NCI-H510A (cell line): ENCODE measurements at regions not wholly inside any gene's neighbourhood (a gene's known extent, or its start where the extent isn't known, plus 50 kb on each side); places are given as distances from the start of the nearest gene placed in this dataset.
"Not testable (repeated sequence)": the region's sequence is repeated elsewhere in the genome, so short reads cannot be mapped to it uniquely, and the experiment has no call there.

Experiments used
- DNase-seq: peaks from one replicate; lab custom pipeline; 2025; lab: John Stamatoyannopoulos, UW

GRCh38 chr4:148649652-148650331, 207.6 kb upstream of the NR3C2 start:
- no peak for DNase-seq

- no peak for DNase-seq
Observed at GRCh38 chr4:148643851-148644250, 201.6 kb upstream of the NR3C2 start.

- no peak for DNase-seq
Observed at GRCh38 chr4:148642907-148643306, 200.7 kb upstream of the NR3C2 start.

GRCh38 chr4:148638079-148638478, 195.9 kb upstream of the NR3C2 start:
- not testable (repeated sequence) for DNase-seq

- DNase-seq: not testable (repeated sequence)
Observed at GRCh38 chr4:148637453-148637852, 195.2 kb upstream of the NR3C2 start.

GRCh38 chr4:148634476-148634875, 192.3 kb upstream of the NR3C2 start:
- DNase-seq: no peak

GRCh38 chr4:148633720-148634119, 191.5 kb upstream of the NR3C2 start:
- DNase-seq: no peak

- DNase-seq: no peak
Observed at GRCh38 chr4:148632476-148632875, 190.3 kb upstream of the NR3C2 start.

GRCh38 chr4:148630051-148630450, 187.8 kb upstream of the NR3C2 start:
- no peak for DNase-seq

GRCh38 chr4:148618856-148619255, 176.6 kb upstream of the NR3C2 start:
- DNase-seq: no peak

GRCh38 chr4:148608968-148609367, 166.8 kb upstream of the NR3C2 start:
- no peak for DNase-seq

- not testable (repeated sequence) for DNase-seq
Observed at GRCh38 chr4:148598418-148599207, 156.4 kb upstream of the NR3C2 start.

- DNase-seq: no peak
Observed at GRCh38 chr4:148589182-148589581, 147.0 kb upstream of the NR3C2 start.

GRCh38 chr4:148575577-148575976, 133.4 kb upstream of the NR3C2 start:
- no peak for DNase-seq

GRCh38 chr4:148574911-148575310, 132.7 kb upstream of the NR3C2 start:
- DNase-seq: no peak

GRCh38 chr4:148574502-148574901, 132.3 kb upstream of the NR3C2 start:
- no peak for DNase-seq

- DNase-seq: no peak
Observed at GRCh38 chr4:148574066-148574465, 131.9 kb upstream of the NR3C2 start.

GRCh38 chr4:148573296-148573695, 131.1 kb upstream of the NR3C2 start:
- no peak for DNase-seq

- no peak for DNase-seq
Observed at GRCh38 chr4:148565801-148566200, 123.6 kb upstream of the NR3C2 start.

GRCh38 chr4:148563684-148564083, 121.5 kb upstream of the NR3C2 start:
- DNase-seq: no peak

- no peak for DNase-seq
Observed at GRCh38 chr4:148561467-148561866, 119.3 kb upstream of the NR3C2 start.

- no peak for DNase-seq
Observed at GRCh38 chr4:148557793-148558192, 115.6 kb upstream of the NR3C2 start.

- no peak for DNase-seq
Observed at GRCh38 chr4:148550788-148551187, 108.6 kb upstream of the NR3C2 start.
